Effector memory CD8-positive, alpha-beta T cell (primary cell): ENCODE measurements at regions not wholly inside any gene's neighbourhood (a gene's known extent, or its start where the extent isn't known, plus 50 kb on each side); places are given as distances from the start of the nearest gene placed in this dataset.
A peak's percentile ranks its signal among the peaks of the same experiment; 100 is the strongest.
"Not testable (repeated sequence)": the region's sequence is repeated elsewhere in the genome, so short reads cannot be mapped to it uniquely, and the experiment has no call there.

Experiments
- ATAC-seq: fragments of 150-1000 bp; cut with Tn5 transposase; replicated peaks from 2 replicates; pipeline ENCODE4 v1.10.0; 2021; ENCODE audit warnings: mild to moderate bottlenecking, moderate library complexity
- DNase-seq, 3 experiments: peaks; one replicate each; pipeline ENCODE4 v3.0.0; 2021
- H3K27ac Mint-ChIP-seq, 2 donors: one replicate each; pipeline ENCODE4 v1.8.0; 2022; ENCODE audit warnings: mild to moderate bottlenecking in 2 of 2, mixed read lengths in 2 of 2, moderate library complexity in 2 of 2
- H3K27me3 Mint-ChIP-seq, 2 donors: one replicate each; pipeline ENCODE4 v1.8.0; 2022; ENCODE audit warnings: mixed read lengths in 2 of 2
- H3K36me3 Mint-ChIP-seq: one replicate; pipeline ENCODE4 v1.8.0; 2022; ENCODE audit warnings: mild to moderate bottlenecking, moderate library complexity, mixed read lengths; ENCODE audit not compliant: insufficient read depth
- H3K4me1 Mint-ChIP-seq, 2 donors: one replicate each; pipeline ENCODE4 v1.8.0; 2022; ENCODE audit warnings: low read depth in 2 of 2, mixed read lengths in 2 of 2
- H3K4me3 Mint-ChIP-seq, 2 donors: one replicate each; pipeline ENCODE4 v1.8.0; 2022; ENCODE audit warnings: mild to moderate bottlenecking in 2 of 2, mixed read lengths in 2 of 2, moderate library complexity in 2 of 2
- H3K9me3 Mint-ChIP-seq, 2 donors: one replicate each; pipeline ENCODE4 v1.8.0; 2022; ENCODE audit warnings: mixed read lengths in 2 of 2

DNA sequence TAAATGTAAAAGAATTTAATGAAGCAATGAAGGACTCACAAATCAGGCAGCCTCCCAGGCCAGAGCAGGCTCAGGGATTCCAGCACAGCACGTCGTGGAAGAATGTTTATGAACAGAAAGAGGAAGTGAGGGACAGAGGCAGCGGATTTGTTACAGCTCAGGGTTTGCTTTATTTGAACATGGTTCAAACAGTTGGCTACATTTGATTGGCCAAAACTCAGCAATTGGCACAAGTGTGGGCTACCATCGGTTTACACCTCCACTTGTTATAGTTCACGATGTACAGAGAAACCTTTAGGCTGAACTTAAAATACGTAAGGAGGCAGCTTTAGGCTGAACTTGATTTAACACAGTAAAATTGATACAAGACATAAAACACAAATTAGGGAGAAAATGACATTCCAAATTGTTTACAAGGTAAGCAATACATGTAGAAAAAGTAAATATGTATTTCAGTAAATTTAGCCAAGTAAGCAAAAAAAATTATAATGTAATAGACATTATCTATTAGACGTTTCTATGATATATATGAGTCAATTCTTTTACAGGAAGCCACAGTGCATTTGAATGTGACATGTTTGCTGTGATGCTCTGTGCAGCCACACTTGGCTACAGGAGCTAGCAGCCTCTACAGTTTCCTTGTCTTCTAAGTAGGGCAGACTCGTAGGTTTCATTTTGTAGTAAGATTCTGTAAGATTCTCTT lies 126.5 kb downstream of the ADSS2 start:
- no peaks in the 10 kb centered on the region for H3K27me3 Mint-ChIP-seq
- H3K4me1 Mint-ChIP-seq = peaks cover 46 to 57% of the 10 kb centered on the region in 2 donors
- peak; percentile 83 for ATAC-seq
- H3K9me3 Mint-ChIP-seq = peaks cover 0 to 2% of the 10 kb centered on the region in 2 donors
- H3K36me3 Mint-ChIP-seq = peaks cover 25% of the 10 kb centered on the region
- peak overlapping the region; percentile 88 for H3K4me3 Mint-ChIP-seq
- DNase-seq = peak; percentile 35 to 41 (median 39)
- H3K27ac Mint-ChIP-seq = peak overlapping the region; percentile 95

DNA sequence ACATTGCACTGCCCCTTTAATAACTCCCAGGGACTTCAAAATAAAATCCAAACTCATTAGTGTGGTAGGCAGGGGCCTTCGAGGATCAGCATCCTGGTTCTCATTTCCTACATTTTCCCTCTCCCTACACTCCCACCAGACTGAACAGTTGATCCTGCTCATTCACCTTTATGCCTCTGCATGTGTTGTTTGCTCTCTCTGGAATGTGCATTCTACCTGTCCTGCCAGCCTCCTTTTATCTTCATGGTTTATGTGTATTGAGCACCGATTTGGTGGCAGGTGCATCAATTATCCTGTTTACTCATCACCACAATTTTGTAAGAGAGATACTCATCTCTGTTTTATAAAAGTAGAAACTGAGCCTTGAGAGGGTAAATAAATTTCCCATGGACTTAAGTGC lies 125.0 kb downstream of the ADSS2 start:
- peaks cover 23% of the 10 kb centered on the region for H3K36me3 Mint-ChIP-seq
- H3K27ac Mint-ChIP-seq = peak overlapping the region; percentile 95
- peaks cover 0 to 2% of the 10 kb centered on the region in 2 donors for H3K9me3 Mint-ChIP-seq
- peak overlapping the region in 1 of 2 donors; percentile 36 for H3K4me3 Mint-ChIP-seq
- ATAC-seq (no peak), DNase-seq (no peak)
- no peaks in the 10 kb centered on the region for H3K27me3 Mint-ChIP-seq
- peaks cover 40 to 52% of the 10 kb centered on the region in 2 donors for H3K4me1 Mint-ChIP-seq

DNA sequence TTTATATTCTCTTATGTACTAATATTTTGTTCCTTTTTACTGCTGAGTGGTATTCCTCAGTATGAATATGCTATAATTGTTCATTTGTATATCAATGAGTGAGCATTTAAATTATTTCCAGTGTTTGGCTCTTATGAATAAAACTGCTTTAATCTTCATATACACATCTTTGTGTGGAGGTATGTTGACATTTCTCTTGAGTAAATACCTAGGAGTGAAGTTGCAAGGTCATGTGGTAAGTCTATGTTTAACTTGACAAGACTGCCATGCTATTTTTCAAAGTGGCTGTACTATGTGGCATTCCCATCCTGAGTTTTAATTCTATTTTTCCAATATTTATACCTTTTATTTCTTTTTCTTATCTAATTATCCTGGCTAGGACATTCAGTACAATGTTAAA lies 124.2 kb downstream of the ADSS2 start:
- Mint-ChIP-seq H3K36me3 (peaks cover 19% of the 10 kb centered on the region), H3K4me1 (peaks cover 35 to 48% of the 10 kb centered on the region in 2 donors), H3K4me3 (peak overlapping the region in 1 of 2 donors; percentile 34), H3K27me3 (no peaks in the 10 kb centered on the region), H3K27ac (peak overlapping the region; percentile 95), H3K9me3 (peaks cover 0 to 2% of the 10 kb centered on the region in 2 donors)
- ATAC-seq = no peak
- DNase-seq = no peak

DNA sequence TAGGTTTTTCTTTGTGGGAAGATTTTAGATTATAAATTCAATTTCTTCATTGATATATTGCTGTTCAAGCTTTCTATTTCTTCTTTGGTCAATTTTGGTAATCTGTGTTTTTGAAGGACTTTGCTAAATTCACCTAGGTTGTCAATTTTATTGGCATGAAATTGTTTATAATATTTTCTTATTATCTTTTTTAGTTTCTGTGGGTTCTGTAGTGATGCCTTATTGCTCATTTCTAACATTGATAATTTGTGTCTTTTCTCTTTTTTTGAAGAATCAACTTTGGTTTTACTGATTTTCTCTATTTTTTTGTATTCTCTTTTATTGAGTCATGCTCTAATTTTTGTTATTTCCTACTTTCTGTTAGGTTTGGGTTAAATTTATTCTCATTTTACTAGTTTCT lies 123.2 kb downstream of the ADSS2 start:
- Mint-ChIP-seq H3K36me3 (peaks cover 10% of the 10 kb centered on the region), H3K4me3 (no peak overlapping the region), H3K27ac (peak overlapping the region; percentile 26 to 33), H3K4me1 (peaks cover 30 to 42% of the 10 kb centered on the region in 2 donors), H3K9me3 (peaks cover 0 to 2% of the 10 kb centered on the region in 2 donors), H3K27me3 (peaks cover 0 to under 1% of the 10 kb centered on the region in 2 donors)
- DNase-seq = no peak
- ATAC-seq = no peak

DNA sequence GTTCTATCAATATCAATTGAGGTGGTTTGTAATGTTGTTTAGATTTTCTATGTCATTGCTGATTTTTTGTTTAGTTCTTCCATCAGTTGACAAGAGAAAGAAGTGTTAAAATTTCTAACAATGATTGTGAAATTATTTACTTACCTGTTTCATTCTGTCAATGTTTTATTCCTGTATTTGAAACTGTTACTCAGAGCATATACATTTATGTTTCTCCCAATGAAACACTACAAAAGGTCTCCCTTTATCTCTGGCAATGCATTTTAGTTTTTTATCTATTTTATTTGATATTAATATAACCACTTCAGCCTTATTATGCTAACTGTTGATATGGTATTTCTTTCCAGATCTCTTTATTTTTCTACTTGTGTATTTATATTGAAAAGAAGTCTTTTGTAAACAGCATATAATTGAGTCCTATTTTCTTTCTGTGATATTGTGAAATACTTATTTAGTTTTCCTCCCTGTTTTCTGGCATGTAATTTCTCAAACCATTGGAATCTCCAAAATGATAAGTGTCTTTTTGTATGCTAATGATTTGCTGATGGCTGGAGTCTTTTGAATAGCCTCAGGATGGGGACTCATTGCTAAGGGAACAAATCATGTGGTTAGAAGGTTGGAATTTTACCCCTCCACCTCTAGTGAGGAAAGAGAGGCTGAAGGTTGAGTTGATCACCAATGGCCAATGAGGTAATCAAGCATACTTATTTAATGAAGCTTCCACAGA lies 122.0 kb downstream of the ADSS2 start:
- Mint-ChIP-seq H3K4me1 (peaks cover 19 to 29% of the 10 kb centered on the region in 2 donors), H3K36me3 (peaks cover 5% of the 10 kb centered on the region), H3K4me3 (no peak overlapping the region), H3K27me3 (peaks cover 8 to 12% of the 10 kb centered on the region in 2 donors), H3K9me3 (no peaks in the 10 kb centered on the region), H3K27ac (no peak overlapping the region)
- ATAC-seq (no peak), DNase-seq (no peak)

DNA sequence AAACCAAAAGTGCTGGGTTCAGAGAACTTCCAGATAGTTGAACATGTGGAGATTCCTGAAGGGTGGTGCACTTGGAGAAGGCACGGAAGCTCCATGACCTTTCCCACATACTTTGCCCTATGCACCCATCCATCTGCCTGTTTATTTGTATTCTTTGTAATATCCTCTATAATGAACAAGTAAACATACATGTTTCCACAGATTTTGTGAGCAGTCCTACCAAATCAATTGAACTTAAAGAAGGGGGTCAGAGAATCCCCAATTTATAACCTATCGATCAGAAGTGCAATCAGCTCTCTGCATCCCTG lies 121.4 kb downstream of the ADSS2 start:
- peaks cover 14 to 24% of the 10 kb centered on the region in 2 donors for H3K4me1 Mint-ChIP-seq
- ATAC-seq (no peak), DNase-seq (no peak)
- peaks cover 9 to 12% of the 10 kb centered on the region in 2 donors for H3K27me3 Mint-ChIP-seq
- H3K9me3 Mint-ChIP-seq = no peaks in the 10 kb centered on the region
- no peak overlapping the region for H3K4me3 Mint-ChIP-seq
- H3K36me3 Mint-ChIP-seq = no peaks in the 10 kb centered on the region
- no peak overlapping the region for H3K27ac Mint-ChIP-seq

DNA sequence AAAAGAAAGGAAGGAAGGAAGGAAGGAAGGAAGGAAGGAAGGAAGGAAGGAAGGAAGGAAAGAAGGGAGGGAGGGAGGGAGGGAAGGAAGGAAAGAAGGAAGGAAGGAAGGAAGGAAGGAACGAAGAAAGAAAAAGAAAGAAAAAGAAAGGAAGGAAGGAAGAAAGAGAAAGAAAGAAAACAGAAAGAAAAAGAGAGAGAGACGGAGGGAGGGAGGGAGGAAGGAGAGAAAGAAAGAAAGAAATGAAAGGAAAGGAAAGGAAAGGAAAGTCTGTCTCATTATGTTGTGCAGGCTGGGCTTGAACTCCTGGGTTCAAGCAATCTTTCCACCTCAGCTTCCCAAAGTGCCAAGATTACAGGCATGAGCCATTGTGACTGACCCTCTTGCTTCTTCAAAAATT lies 118.9 kb downstream of the ADSS2 start:
- H3K4me3 Mint-ChIP-seq, ATAC-seq, H3K4me1 Mint-ChIP-seq, H3K9me3 Mint-ChIP-seq, H3K36me3 Mint-ChIP-seq, DNase-seq: not testable (repeated sequence)
- H3K27ac Mint-ChIP-seq = peak overlapping the region; percentile 21 to 79
- peaks cover 9 to 12% of the 10 kb centered on the region in 2 donors for H3K27me3 Mint-ChIP-seq

DNA sequence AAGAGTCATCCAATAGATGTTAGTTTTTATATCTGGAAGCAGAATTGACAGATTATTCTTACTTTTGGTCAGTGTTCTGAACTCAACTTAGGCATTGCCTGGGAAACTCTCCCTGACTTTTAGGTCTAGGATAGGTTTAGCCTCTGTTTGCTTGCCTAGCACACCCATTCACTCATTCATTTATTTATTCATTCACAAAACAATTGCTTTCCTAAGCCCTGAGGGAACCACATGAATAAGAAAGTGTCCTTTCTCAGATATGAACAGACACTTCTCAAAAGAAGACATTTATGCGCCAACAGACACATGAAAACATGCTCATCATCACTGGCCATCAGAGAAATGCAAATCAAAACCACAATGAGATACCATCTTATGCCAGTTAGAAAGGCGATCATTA lies 117.4 kb downstream of the ADSS2 start:
- H3K27me3 Mint-ChIP-seq = peaks cover 9 to 12% of the 10 kb centered on the region in 2 donors
- not testable (repeated sequence) for H3K4me1 Mint-ChIP-seq, DNase-seq, H3K36me3 Mint-ChIP-seq, H3K9me3 Mint-ChIP-seq, H3K4me3 Mint-ChIP-seq, H3K27ac Mint-ChIP-seq, ATAC-seq

DNA sequence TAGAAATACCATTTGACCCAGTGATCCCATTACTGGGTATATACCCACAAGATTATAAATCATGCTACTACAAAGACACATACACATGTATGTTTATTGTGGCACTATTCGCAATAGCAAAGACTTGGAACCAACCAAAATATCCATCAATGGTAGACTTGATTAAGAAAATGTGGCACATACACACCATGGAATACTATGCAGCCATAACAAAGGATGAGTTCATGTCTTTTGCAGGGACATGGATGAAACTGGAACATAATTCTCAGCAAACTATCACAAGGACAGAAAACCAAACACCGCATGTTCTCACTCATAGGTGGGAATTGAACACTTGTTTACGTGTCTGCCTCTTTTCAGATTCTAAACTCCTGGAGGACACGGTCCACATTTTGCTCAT lies 116.9 kb downstream of the ADSS2 start:
- H3K4me1 Mint-ChIP-seq, H3K27ac Mint-ChIP-seq, H3K4me3 Mint-ChIP-seq, H3K36me3 Mint-ChIP-seq, ATAC-seq, DNase-seq, H3K9me3 Mint-ChIP-seq: not testable (repeated sequence)
- peaks cover 9 to 12% of the 10 kb centered on the region in 2 donors for H3K27me3 Mint-ChIP-seq

DNA sequence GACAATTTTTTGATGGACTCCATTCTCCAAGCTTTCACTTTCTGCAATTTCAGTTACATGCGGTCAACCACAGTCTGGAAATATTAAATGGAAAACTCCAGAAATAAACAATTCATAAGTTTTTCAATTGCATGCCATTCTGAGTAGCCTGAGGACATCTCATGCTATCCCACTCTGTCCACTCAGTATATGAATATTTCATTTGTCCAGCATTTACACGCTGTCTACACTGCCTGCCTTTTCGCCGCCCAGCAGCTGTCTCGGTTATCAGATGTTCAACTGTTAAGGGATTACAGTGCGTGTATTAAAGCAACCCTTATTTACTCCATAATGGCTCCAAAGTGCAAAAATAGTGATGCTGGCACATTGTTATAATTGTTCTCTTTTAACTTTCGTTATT lies 116.3 kb downstream of the ADSS2 start:
- DNase-seq = no peak
- Mint-ChIP-seq H3K36me3 (no peaks in the 10 kb centered on the region), H3K27me3 (peaks cover 9 to 12% of the 10 kb centered on the region in 2 donors), H3K9me3 (no peaks in the 10 kb centered on the region), H3K27ac (no peak overlapping the region), H3K4me3 (no peak overlapping the region), H3K4me1 (peaks cover 1 to 4% of the 10 kb centered on the region in 2 donors)
- no peak for ATAC-seq

DNA sequence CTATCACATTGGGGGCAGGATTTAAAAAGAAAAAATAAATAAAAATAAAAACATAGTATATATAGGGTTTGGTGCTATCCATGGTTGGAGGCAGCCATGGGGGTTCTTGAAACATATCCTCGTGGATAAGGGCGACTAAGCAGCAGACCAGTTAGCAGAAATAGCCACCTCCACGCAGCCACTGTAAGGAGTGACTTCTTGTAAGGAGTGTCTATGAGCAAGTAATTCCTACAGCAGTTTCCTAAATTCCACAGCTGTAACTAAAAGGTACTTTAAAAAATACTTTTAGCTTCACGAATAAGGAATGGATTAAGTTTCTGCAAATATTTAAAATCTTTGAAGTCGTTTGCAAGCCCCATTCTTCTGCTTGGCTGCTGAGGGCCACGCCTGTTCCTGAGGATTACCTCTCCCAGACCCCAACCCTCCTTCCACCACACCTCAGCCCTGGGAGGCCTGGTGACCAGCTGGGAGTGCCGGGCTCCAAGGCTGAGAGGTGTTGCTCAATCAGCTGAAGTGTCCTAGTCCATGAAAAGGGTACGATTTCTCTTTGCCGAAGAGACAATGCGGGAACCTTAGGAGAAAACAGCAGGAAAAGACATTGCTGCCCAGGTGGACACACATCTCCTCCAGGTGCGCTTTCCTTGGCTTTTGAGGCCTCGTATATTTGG lies 115.3 kb downstream of the ADSS2 start:
- H3K4me1 Mint-ChIP-seq = peaks cover 2 to 5% of the 10 kb centered on the region in 2 donors
- no peaks in the 10 kb centered on the region for H3K9me3 Mint-ChIP-seq
- ATAC-seq (no peak), DNase-seq (no peak)
- peaks cover 9 to 12% of the 10 kb centered on the region in 2 donors for H3K27me3 Mint-ChIP-seq
- no peak overlapping the region for H3K27ac Mint-ChIP-seq
- H3K36me3 Mint-ChIP-seq = no peaks in the 10 kb centered on the region
- H3K4me3 Mint-ChIP-seq = no peak overlapping the region

DNA sequence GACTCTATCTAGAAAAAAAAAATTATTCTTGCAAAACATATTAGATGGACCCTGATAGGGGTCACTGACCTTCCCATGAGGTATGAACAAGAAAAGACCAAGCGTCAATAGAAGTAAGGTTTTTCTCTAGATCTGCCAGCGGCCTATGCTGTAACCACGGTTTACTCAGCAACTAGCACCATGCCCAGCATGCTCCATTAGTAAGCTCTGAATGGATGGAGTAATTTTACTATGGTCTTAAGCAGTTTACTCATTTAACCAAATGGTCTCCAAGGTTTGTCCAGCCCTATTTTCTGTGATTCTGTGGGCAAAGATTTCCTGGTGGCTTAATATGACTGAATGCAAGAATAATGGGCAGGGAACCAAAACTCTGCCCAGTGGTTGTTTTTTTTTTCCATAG lies 113.9 kb downstream of the ADSS2 start:
- H3K4me1 Mint-ChIP-seq = peaks cover 4 to 7% of the 10 kb centered on the region in 2 donors
- H3K27me3 Mint-ChIP-seq = peaks cover 9 to 12% of the 10 kb centered on the region in 2 donors
- no peaks in the 10 kb centered on the region for H3K36me3 Mint-ChIP-seq
- DNase-seq = no peak
- no peak overlapping the region for H3K4me3 Mint-ChIP-seq
- no peaks in the 10 kb centered on the region for H3K9me3 Mint-ChIP-seq
- ATAC-seq = no peak
- no peak overlapping the region for H3K27ac Mint-ChIP-seq

DNA sequence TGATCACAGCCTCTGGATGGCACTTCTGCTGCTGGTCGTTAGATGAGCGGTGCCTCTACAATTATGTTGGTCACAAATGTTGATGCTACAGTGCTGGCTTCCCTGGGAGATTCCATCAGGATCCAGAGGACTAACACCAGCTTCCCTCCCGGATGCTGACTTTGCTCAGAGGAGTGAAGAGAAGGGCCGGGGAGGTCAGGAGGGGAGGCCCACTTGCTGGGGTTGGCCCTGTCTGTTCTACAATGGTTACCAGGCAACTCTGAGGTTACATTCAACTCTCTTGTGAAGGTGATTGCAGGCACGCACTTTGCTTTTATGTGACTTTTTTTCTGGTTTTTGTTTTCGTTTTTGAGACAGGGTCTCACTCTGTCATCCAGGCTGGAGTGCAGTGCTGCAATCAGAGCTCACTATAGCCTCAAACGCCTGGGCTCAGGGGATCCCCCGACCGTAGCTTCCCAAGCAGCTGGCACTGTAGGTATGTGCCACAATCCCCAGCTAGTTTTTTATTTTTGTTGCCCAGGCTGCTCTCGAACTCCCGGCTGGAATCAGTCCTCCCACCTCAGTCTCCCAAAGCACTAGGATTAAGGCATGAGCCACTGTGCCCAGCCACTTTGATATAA lies 112.5 kb downstream of the ADSS2 start:
- Mint-ChIP-seq H3K9me3 (no peaks in the 10 kb centered on the region), H3K36me3 (no peaks in the 10 kb centered on the region), H3K27me3 (peaks cover 5 to 7% of the 10 kb centered on the region in 2 donors), H3K4me1 (peaks cover 4 to 7% of the 10 kb centered on the region in 2 donors), H3K4me3 (no peak overlapping the region), H3K27ac (no peak overlapping the region)
- DNase-seq = no peak
- no peak for ATAC-seq
